A549 (cell line): ENCODE measurements at regions not wholly inside any gene's neighbourhood (a gene's known extent, or its start where the extent isn't known, plus 50 kb on each side); places are given as distances from the start of the nearest gene placed in this dataset.

Source experiments
- ATAC-seq, 2 experiments: fragments of 200-7000 bp in 1 of 2; fragments of >200 bp in 1 of 2; cut with Nextera tagmentation in 1 of 2; cut with Tn5 transposase in 1 of 2; 3 replicates each; pipeline versions ENCODE4 v1.8.0 to v1.9.1; 2018 to 2020; ENCODE audit warnings: mild to moderate bottlenecking in 1 of 2, moderate library complexity in 1 of 2
- CTCF ChIA-PET: fragments of 300-600 bp; sonication (Branson Sonifier 250); formaldehyde crosslinking; extraction: SDS; loops from one replicate; lab custom pipeline; 2021; ENCODE audit warnings: antibody characterized with exemption, inconsistent platforms; lab: Yijun Ruan, JAX
- POLR2A ChIA-PET: fragments of 350-600 bp; formaldehyde crosslinking; extraction: SDS; loops from one replicate; lab custom pipeline; 2021; ENCODE audit warnings: antibody characterized with exemption, inconsistent platforms; lab: Yijun Ruan, JAX
- DNase-seq, 2 experiments: peaks; one replicate each; pipeline versions ENCODE4 v3.0.0 to v3.0.0-alpha.2; 2011 to 2016; ENCODE audit warnings: low read depth in 1 of 2, low spot score in 1 of 2
- FAIRE-seq: peaks from 2 replicates; lab custom pipeline; 2011; peaks lifted over from hg19 to GRCh38; lab: Jason Lieb, UNC
- H3K27ac ChIP-seq, 2 experiments: fragments of >200 bp; sonication (Bioruptor Twin); formaldehyde crosslinking; 3 replicates each; pipeline ENCODE4 v1.5.1; 2016 to 2017
- H3K4me1 ChIP-seq: fragments of >200 bp; sonication (Bioruptor Twin); formaldehyde crosslinking; 3 replicates; pipeline ENCODE4 v1.6.1; 2016
- H3K4me2 ChIP-seq: fragments of >200 bp; sonication (Bioruptor Twin); formaldehyde crosslinking; 3 replicates; pipeline ENCODE4 v1.6.1; 2016
- H3K4me3 ChIP-seq: fragments of >200 bp; sonication (Bioruptor Twin); formaldehyde crosslinking; 3 replicates; pipeline ENCODE4 v1.5.1; 2016
- H3K9me3 ChIP-seq: fragments of >200 bp; sonication (Bioruptor Twin); formaldehyde crosslinking; 3 replicates; pipeline ENCODE4 v1.6.1; 2016
- BCL3 ChIP-seq: fragments of >200 bp; sonication (Bioruptor Twin); formaldehyde crosslinking; IDR thresholded peaks from 3 replicates; pipeline ENCODE4 v1.6.1; 2016
- CBX2 ChIP-seq: fragments of 200-600 bp; sonication (generic); IDR thresholded peaks from 2 replicates; pipeline ENCODE4 v1.6.1; 2016; ENCODE audit warnings: low read depth, mild to moderate bottlenecking, borderline replicate concordance
- EHF ChIP-seq: fragments of 250-450 bp; sonication (Bioruptor Pico); IDR thresholded peaks from 2 replicates; pipeline ENCODE4 v1.5.0; 2020; ENCODE audit warnings: mild to moderate bottlenecking
- EHMT2 ChIP-seq: fragments of 200-600 bp; sonication (generic); IDR thresholded peaks from 2 replicates; pipeline ENCODE4 v1.6.1; 2016; ENCODE audit warnings: antibody characterized with exemption, low read depth, mild to moderate bottlenecking, moderate library complexity
- EP300 ChIP-seq, 2 experiments: fragments of >200 bp; sonication (Bioruptor Twin); formaldehyde crosslinking; IDR thresholded peaks; 2 replicates in 1 of 2; 3 replicates in 1 of 2; pipeline ENCODE4 v1.6.1; 2016 to 2017
- ESRRA ChIP-seq: fragments of 150-350 bp; IDR thresholded peaks from 2 replicates; pipeline ENCODE4 v1.6.1; 2014; ENCODE audit warnings: mild to moderate bottlenecking, low read length, borderline replicate concordance
- FOSB ChIP-seq: fragments of 250-450 bp; sonication (Bioruptor Pico); IDR thresholded peaks from 2 replicates; pipeline ENCODE4 v1.5.0; 2020; ENCODE audit warnings: mild to moderate bottlenecking, moderate library complexity
- FOSL2 ChIP-seq, 2 experiments: fragments of 450-650 bp in 1 of 2; fragments of >200 bp in 1 of 2; sonication (Bioruptor Twin) in 1 of 2; formaldehyde crosslinking; IDR thresholded peaks; 2 replicates each; pipeline versions ENCODE4 v1.5.0 to v1.6.1; 2016 to 2020; ENCODE audit warnings: mild to moderate bottlenecking in 1 of 2, moderate library complexity in 1 of 2
- HDAC2 ChIP-seq: fragments of 200-600 bp; sonication (generic); IDR thresholded peaks from 2 replicates; pipeline ENCODE4 v1.6.1; 2016
- HEYL ChIP-seq: fragments of 250-450 bp; sonication (Bioruptor Pico); IDR thresholded peaks from 2 replicates; pipeline ENCODE4 v1.8.0; 2021; ENCODE audit warnings: mild to moderate bottlenecking, moderate library complexity
- HOXB13 ChIP-seq: fragments of 250-450 bp; sonication (Bioruptor Pico); IDR thresholded peaks from 2 replicates; pipeline ENCODE4 v1.5.0; 2020; ENCODE audit warnings: low read depth, mild to moderate bottlenecking, moderate library complexity
- JUN ChIP-seq, 2 experiments: fragments of >200 bp; sonication (Bioruptor Twin); formaldehyde crosslinking; IDR thresholded peaks; 2 replicates in 1 of 2; 3 replicates in 1 of 2; pipeline ENCODE4 v1.6.1; 2016 to 2017
- JUNB ChIP-seq: fragments of >200 bp; sonication (Bioruptor Twin); formaldehyde crosslinking; IDR thresholded peaks from 2 replicates; pipeline ENCODE4 v1.6.1; 2016
- MAFK ChIP-seq: fragments of 450-650 bp; IDR thresholded peaks from 2 replicates; pipeline ENCODE4 v1.6.1; 2014; ENCODE audit not compliant: partially characterized antibody
- NFE2L2 ChIP-seq: fragments of 150-350 bp; conservative IDR thresholded peaks from 2 replicates; pipeline ENCODE4 v1.6.1; 2014; ENCODE audit warnings: low read length
- NR3C1 ChIP-seq: fragments of >200 bp; sonication (Bioruptor Twin); formaldehyde crosslinking; IDR thresholded peaks from 3 replicates; pipeline ENCODE4 v1.6.1; 2017
- PHF8 ChIP-seq: fragments of 200-600 bp; sonication (generic); IDR thresholded peaks from 2 replicates; pipeline ENCODE4 v1.6.1; 2016; ENCODE audit warnings: low read depth, mild to moderate bottlenecking, antibody characterized with exemption, moderate library complexity, borderline replicate concordance
- POLR2AphosphoS2 ChIP-seq: conservative IDR thresholded peaks from 2 replicates; pipeline ENCODE4 v1.6.1; 2012; ENCODE audit warnings: low read length, improper control_type of control experiment, inconsistent platforms
- RAD21 ChIP-seq, 2 experiments: fragments of >200 bp in 1 of 2; sonication (Bioruptor Twin) in 1 of 2; formaldehyde crosslinking in 1 of 2; IDR thresholded peaks in 1 of 2; conservative IDR thresholded peaks in 1 of 2; 2 replicates in 1 of 2; 3 replicates in 1 of 2; pipeline ENCODE4 v1.6.1; 2012 to 2018; ENCODE audit warnings: inconsistent platforms in 1 of 2
- RARB ChIP-seq: fragments of 250-450 bp; sonication (Bioruptor Pico); IDR thresholded peaks from 2 replicates; pipeline ENCODE4 v1.8.0; 2021; ENCODE audit warnings: mild to moderate bottlenecking, moderate library complexity
- SMC3 ChIP-seq: fragments of >200 bp; sonication (Bioruptor Twin); formaldehyde crosslinking; IDR thresholded peaks from 3 replicates; pipeline ENCODE4 v1.6.1; 2018; ENCODE audit warnings: inconsistent platforms
- TFCP2L1 ChIP-seq: fragments of 250-450 bp; sonication (Bioruptor Pico); IDR thresholded peaks from 2 replicates; pipeline ENCODE4 v1.5.0; 2021; ENCODE audit warnings: mild to moderate bottlenecking
- ZNF302 ChIP-seq: fragments of 250-450 bp; sonication (Bioruptor Pico); IDR thresholded peaks from 2 replicates; pipeline ENCODE4 v1.9.0; 2021; ENCODE audit warnings: inconsistent platforms, mild to moderate bottlenecking, moderate library complexity
- ZSCAN20 ChIP-seq: fragments of 250-450 bp; sonication (Bioruptor Pico); IDR thresholded peaks from 2 replicates; pipeline ENCODE4 v1.8.0; 2022; ENCODE audit warnings: mild to moderate bottlenecking, moderate library complexity
- WGBS: methylation state at CpG from one replicate; pipeline ENCODE4 v1.1.6; 2017; ENCODE audit errors: missing lambda C conversion rate; 5-methylcytosine and 5-hydroxymethylcytosine counted together
- TF ChIP-seq, protein P1 (sequence below): fragments of 250-450 bp; sonication (Bioruptor Pico); IDR thresholded peaks from 2 replicates; pipeline ENCODE4 v1.5.0; 2021; ENCODE audit warnings: mild to moderate bottlenecking, moderate library complexity, borderline replicate concordance
- TF ChIP-seq, protein P2 (sequence below): IDR thresholded peaks from 2 replicates; pipeline ENCODE4 v1.6.1; 2012; ENCODE audit warnings: low read depth, borderline replicate concordance
- TF ChIP-seq, protein P3 (sequence below): IDR thresholded peaks from 2 replicates; pipeline ENCODE4 v1.6.1; 2012

GRCh38 chr3:102069211-102069662, 219.9 kb downstream of the NFKBIZ start:
- WGBS = 20% methylated on average over 1 of the region's 1 CpG
- POLR2A ChIA-PET = no interaction called here
- TF ChIP-seq FOSL2 (IDR thresholded peaks at IDR 0.05) = 0 out of 2 replicates have a peak, but pooled peaks have one; percentile 36
- TF ChIP-seq FOSL2 (CRISPR knock-in tag; IDR thresholded peaks at IDR 0.05) = peak; percentile 39; the same call in 1 of the 2 replicates
- TF ChIP-seq EHMT2 = no peak
- TF ChIP-seq TFCP2L1 = no peak
- no peak for TF ChIP-seq PHF8
- TF ChIP-seq NFE2L2 = no peak
- no peak for TF ChIP-seq JUN (IDR thresholded peaks at IDR 0.05)
- TF ChIP-seq HOXB13 = no peak
- TF ChIP-seq ESRRA = no peak
- TF ChIP-seq SMC3 = no peak
- TF ChIP-seq ZSCAN20 (CRISPR knock-in tag) = no peak
- TF ChIP-seq, protein P1, sequence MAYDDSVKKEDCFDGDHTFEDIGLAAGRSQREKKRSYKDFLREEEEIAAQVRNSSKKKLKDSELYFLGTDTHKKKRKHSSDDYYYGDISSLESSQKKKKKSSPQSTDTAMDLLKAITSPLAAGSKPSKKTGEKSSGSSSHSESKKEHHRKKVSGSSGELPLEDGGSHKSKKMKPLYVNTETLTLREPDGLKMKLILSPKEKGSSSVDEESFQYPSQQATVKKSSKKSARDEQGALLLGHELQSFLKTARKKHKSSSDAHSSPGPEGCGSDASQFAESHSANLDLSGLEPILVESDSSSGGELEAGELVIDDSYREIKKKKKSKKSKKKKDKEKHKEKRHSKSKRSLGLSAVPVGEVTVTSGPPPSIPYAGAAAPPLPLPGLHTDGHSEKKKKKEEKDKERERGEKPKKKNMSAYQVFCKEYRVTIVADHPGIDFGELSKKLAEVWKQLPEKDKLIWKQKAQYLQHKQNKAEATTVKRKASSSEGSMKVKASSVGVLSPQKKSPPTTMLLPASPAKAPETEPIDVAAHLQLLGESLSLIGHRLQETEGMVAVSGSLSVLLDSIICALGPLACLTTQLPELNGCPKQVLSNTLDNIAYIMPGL = no peak
- peak; percentile 32; the same call in 1 of the 2 replicates for TF ChIP-seq JUNB
- no peak for TF ChIP-seq BCL3
- TF ChIP-seq EHF (CRISPR knock-in tag) = no peak
- TF ChIP-seq, protein P2, sequence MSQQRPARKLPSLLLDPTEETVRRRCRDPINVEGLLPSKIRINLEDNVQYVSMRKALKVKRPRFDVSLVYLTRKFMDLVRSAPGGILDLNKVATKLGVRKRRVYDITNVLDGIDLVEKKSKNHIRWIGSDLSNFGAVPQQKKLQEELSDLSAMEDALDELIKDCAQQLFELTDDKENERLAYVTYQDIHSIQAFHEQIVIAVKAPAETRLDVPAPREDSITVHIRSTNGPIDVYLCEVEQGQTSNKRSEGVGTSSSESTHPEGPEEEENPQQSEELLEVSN = no peak
- no peak for TF ChIP-seq RARB (CRISPR knock-in tag)
- no peak for TF ChIP-seq RAD21 (conservative IDR thresholded peaks at IDR 0.05 in 1 of 2, IDR thresholded peaks at IDR 0.05 in 1 of 2)
- no peak for TF ChIP-seq CBX2
- TF ChIP-seq, all 56 proteins: peak for 2
- FAIRE-seq (no peak), DNase-seq (peak in 1 of 2 experiments; percentile 38), ATAC-seq (peak; percentile 88 to 94)
- peaks cover 15% of the 10 kb centered on the region for H3K4me1 ChIP-seq
- peak overlapping the region; percentile 44 for H3K4me2 ChIP-seq
- no peaks in the 10 kb centered on the region for H3K9me3 ChIP-seq
- H3K4me3 ChIP-seq = no peak overlapping the region
- peak overlapping the region; percentile 53 to 65; a peak in 5 of 6 replicates for H3K27ac ChIP-seq
- CTCF ChIA-PET = no interaction called here

GRCh38 chr3:102074946-102075345, 225.6 kb downstream of the NFKBIZ start:
- CTCF ChIA-PET = no interaction called here
- Histone ChIP-seq H3K4me2 (no peak overlapping the region), H3K4me3 (no peak overlapping the region), H3K9me3 (no peaks in the 10 kb centered on the region; the same call in 2 of the 3 replicates), H3K27ac (no peak overlapping the region), H3K4me1 (no peaks in the 10 kb centered on the region; the same call in 2 of the 3 replicates)
- TF ChIP-seq NR3C1 = no peak
- no peak for TF ChIP-seq EHF (CRISPR knock-in tag)
- no peak for TF ChIP-seq CBX2
- no peak for TF ChIP-seq FOSB
- TF ChIP-seq POLR2AphosphoS2 = no peak
- TF ChIP-seq, protein P3, sequence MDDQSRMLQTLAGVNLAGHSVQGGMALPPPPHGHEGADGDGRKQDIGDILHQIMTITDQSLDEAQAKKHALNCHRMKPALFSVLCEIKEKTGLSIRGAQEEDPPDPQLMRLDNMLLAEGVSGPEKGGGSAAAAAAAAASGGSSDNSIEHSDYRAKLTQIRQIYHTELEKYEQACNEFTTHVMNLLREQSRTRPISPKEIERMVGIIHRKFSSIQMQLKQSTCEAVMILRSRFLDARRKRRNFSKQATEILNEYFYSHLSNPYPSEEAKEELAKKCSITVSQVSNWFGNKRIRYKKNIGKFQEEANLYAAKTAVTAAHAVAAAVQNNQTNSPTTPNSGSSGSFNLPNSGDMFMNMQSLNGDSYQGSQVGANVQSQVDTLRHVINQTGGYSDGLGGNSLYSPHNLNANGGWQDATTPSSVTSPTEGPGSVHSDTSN = no peak
- TF ChIP-seq HEYL (CRISPR knock-in tag) = no peak
- TF ChIP-seq HDAC2 = no peak
- TF ChIP-seq EHMT2 = no peak
- no peak for TF ChIP-seq MAFK
- no peak for TF ChIP-seq NFE2L2
- TF ChIP-seq ZNF302 (CRISPR knock-in tag) = no peak
- no peak for TF ChIP-seq TFCP2L1
- TF ChIP-seq EP300 (IDR thresholded peaks at IDR 0.05) = no peak
- no peak for DNase-seq
- no peak for FAIRE-seq
- no peak for ATAC-seq
- POLR2A ChIA-PET = no interaction called here
